NCI-H1105 treated with DMSO at 0.1 percent for 48 hours (cell line): ENCODE measurements at regions not wholly inside any gene's neighbourhood (a gene's known extent, or its start where the extent isn't known, plus 50 kb on each side); places are given as distances from the start of the nearest gene placed in this dataset.

Source experiments
- DNase-seq: peaks from one replicate; lab custom pipeline; 2025; lab: John Stamatoyannopoulos, UW

GRCh38 chr2:219902891-219903552, 275.6 kb downstream of the SLC4A3 start:
- DNase-seq = no peak

DNA sequence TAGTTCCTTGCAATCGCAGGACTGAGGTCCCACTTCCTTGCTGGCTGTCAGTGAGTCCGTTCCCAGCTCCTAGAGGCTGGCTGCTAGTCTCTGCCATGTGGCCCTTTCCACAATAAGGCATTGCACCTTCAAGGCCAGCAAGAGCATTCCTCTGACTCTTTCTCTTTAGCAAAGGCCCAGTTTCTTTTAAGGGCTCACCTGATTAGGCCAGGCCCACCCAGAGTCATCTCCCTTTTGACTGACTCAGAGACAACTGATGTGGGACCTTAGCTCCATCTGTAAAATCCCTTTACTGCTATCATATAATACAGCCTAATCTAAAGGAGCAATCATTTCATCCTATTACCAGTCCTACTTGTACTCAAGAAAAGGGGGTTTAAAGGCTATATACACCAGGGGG, 278.2 kb downstream of the SLC4A3 start:
- DNase-seq = no peak

DNA sequence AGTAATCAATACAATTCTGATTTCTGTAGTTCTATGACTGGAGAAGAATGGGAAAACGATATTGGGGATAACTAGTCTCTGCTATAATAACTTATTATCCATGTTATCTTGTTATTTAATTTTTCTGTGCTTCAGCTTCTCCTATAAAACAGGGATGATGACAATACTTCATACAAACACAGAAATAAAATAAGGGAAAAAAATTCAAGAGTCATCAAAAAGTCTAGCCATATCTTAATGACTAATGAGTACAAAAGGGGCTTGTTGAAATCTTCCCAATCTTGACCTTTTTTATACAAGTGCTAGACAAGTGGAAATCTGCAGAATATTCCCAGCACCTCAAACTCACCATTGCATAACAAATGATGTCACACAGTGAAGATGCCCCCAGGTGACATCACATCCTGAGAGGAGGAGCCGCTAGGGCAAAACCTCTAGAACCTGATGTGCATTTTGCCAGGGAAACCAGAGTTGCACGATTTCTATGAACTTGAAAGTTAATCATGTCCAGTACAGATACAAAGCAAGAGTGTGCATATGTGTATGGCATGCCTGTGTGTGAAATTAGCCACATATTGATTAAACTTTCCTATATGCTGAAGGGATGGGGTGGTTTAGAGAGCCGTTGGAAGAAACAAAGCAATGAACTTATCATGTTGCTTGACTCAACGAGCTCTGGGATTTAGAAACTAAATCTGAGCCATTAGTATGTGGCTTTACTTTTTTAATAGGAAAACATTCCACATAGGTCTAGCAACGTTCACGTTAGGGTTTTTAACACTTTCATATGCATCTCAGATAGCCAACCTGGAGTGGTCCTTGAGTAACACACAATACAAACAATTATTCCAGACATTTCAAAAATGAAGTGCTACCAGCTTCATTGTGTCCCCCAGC, 278.9 kb downstream of the SLC4A3 start:
- DNase-seq = no peak

GRCh38 chr2:219907011-219907365, 279.6 kb downstream of the SLC4A3 start:
- no peak for DNase-seq

- DNase-seq = no peak
Measured at GRCh38 chr2:219908538-219908937, 281.1 kb downstream of the SLC4A3 start.

- no peak for DNase-seq
Measured at GRCh38 chr2:219911541-219911940, 284.1 kb downstream of the SLC4A3 start.

- DNase-seq = no peak
Measured at GRCh38 chr2:219912491-219912921, 285.1 kb downstream of the SLC4A3 start.

DNA sequence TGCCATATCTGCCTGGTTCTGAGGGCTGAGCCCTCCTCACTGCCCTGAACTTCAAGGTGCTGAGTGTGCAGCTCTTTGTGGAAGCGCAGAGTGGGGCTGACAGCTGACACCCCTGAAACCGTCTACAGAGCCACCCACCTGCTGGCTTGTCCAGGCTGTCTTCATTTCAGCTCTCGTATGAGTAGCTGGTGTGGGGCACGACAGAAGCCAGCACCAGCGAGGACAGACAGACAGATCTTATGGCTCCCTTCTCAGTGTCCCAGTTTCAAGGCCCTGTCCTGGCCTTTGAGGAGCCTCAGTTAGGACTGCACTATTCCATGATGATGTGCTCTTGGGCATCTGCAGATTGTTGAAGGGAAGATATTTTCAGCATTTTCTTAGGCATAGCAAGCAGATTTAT, 287.1 kb downstream of the SLC4A3 start:
- no peak for DNase-seq

DNA sequence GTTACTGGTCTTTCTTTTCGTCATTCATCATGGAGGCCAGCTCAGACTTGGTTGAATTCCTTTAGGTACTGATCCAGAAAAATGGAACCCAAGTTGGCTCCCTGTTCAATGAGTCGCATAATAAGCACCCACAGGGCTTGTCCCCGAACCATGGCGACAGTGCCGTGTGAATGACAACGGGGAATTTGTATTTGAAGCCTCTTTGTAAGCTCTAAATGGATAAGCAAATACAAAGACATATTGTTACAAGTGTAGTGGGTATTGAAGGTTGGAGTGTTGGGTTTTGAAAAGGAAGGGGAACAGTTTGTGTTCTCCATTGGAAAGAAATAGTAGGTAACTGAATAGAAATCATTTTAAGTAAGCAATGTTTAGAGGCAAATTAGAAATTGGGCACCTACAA, 288.9 kb downstream of the SLC4A3 start:
- no peak for DNase-seq

DNA sequence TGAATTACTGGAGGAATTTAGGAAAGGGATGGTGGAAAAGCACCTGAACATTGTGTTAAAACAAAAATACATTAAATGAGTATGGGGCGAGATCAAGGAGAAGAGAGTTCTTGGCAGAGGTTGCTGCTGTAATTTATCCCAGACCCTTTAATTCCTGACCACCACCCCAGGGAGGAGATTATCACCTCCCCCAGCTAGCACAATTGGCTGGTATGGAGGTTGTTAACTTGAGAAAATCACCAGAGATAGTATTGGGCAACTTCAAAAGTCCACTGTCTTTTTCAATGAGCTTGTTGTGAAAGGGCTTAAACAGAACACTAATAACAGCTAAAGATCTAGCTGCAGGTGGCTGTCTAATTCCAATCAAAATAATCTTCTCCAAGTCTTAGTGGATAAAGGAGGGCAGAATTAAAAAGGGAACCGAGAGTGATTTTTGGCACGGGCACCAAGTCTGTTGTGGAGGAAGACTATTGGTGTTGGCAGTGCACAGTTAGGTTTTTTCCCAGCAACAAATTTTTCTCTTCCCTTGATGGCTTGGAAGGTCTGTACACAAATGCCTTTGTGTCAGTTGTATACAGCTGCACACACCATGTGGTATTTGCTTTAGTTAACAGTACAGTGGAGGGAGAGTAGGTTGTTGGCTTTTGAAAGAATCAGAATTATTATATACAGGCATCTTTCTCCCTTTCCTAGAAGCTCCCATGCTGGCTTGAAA, 289.5 kb downstream of the SLC4A3 start:
- DNase-seq = no peak

GRCh38 chr2:219918254-219918653, 290.8 kb downstream of the SLC4A3 start:
- DNase-seq = no peak

DNA sequence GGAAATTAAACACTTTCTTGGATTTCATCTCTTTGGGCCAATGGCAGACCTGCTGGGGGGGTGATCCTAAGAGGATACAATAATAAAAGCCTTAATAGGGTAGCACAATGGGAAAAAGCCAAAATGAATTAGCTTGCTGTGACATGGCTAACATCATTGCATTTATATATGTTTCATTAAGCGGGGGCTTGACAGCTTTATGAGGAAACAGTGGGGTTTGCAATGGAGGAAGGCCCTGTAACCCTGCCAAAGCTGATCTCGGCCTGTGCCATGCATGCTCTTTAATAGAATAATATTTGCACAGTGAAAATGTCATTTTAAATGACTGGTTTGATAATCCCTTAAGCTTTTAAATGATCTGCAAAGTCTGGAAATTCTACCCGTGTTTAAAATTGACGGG, 291.5 kb downstream of the SLC4A3 start:
- DNase-seq = no peak

GRCh38 chr2:219919506-219919905, 292.1 kb downstream of the SLC4A3 start:
- no peak for DNase-seq

GRCh38 chr2:219929835-219930234, 302.4 kb downstream of the SLC4A3 start:
- no peak for DNase-seq

DNA sequence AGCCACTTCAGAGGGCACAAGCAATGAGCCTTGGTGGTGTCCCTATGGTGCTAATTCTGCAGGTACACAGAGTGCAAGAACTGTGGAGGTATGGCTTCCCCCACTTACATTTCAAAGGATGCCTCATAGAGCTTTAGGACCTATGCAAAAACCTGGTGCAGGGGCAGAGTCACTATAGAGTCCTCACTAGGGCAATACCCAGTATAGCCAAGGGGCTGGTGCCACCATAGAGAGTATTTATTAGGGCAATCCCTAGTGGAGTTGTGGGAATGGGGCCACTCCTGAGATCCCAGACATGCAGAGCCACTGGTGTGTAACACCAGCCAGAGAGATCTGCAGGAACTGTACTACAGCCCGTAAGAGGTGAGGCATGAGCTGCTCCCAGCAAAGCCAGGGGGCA, 312.2 kb downstream of the SLC4A3 start:
- no peak for DNase-seq

- no peak for DNase-seq
Measured at GRCh38 chr2:219944866-219945265, 317.4 kb downstream of the SLC4A3 start.

GRCh38 chr2:219946021-219946420, 318.6 kb downstream of the SLC4A3 start:
- no peak for DNase-seq

DNA sequence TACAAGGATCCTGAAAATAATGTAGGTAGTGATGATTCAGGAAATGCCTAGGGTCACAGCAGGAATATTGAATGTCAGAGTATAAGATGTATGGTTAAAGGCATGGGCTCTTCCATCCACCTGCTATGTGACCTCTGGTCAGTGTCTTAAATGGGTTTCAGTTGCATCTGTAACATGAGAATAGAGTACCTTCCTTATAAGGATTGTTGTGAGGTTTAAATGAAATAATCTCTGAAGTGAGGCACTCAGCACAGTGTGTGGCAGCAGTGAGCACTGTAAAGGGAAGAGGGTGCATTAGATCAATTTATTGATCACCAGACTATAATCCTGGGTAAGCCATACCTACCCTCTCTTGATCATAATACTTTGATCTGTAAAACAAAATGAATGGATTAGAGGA, 319.1 kb downstream of the SLC4A3 start:
- DNase-seq = no peak

DNA sequence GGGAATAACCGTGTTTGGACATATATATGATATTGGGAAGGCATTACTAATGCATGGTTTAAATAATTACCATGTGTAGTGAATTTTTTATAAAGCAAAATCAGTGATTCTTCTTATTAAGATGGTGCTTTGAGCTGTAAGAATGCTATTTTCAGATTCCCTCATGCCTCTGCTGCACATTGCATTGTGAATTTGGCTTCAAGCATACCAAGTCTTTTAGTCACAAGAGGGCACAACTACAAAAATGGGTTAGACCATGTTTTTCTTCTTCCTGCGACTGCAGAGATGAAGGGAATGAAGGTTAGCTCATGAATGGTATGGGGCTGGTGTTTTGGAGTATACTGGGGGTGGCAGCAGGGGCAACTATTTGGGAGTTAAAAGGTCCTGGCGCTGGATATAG, 320.1 kb downstream of the SLC4A3 start:
- DNase-seq = no peak

- no peak for DNase-seq
Measured at GRCh38 chr2:219949053-219949452, 321.6 kb downstream of the SLC4A3 start.

GRCh38 chr2:219951099-219951498, 323.7 kb downstream of the SLC4A3 start:
- DNase-seq = no peak

GRCh38 chr2:219954331-219954730, 326.9 kb downstream of the SLC4A3 start:
- no peak for DNase-seq

DNA sequence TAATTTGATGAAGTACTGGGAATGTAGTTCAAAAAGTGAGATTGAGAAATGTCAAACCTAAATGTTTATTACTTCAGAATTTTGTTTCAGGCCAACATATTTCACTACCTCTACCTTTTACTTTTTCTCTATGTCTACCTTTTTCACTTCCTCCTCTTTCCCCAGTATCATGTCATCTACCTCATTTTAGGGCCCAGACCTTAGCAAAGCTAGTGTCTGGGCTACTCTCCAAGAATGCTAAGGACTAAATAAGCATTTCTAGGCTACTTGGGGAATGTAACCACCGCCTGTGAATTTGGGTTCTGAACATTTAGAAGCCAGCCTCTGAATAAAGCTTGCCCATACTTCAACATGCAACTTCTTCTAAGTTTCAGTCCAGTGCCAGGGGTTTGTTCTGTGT, 330.4 kb downstream of the SLC4A3 start:
- no peak for DNase-seq
